NCI-H82 treated with DMSO at 0.1 percent for 48 hours (cell line): ENCODE measurements at regions not wholly inside any gene's neighbourhood (a gene's known extent, or its start where the extent isn't known, plus 50 kb on each side); places are given as distances from the start of the nearest gene placed in this dataset.

Experiments used
- DNase-seq: peaks from one replicate; lab custom pipeline; 2025; ENCODE audit not compliant: unreplicated experiment; lab: John Stamatoyannopoulos, UW

DNA sequence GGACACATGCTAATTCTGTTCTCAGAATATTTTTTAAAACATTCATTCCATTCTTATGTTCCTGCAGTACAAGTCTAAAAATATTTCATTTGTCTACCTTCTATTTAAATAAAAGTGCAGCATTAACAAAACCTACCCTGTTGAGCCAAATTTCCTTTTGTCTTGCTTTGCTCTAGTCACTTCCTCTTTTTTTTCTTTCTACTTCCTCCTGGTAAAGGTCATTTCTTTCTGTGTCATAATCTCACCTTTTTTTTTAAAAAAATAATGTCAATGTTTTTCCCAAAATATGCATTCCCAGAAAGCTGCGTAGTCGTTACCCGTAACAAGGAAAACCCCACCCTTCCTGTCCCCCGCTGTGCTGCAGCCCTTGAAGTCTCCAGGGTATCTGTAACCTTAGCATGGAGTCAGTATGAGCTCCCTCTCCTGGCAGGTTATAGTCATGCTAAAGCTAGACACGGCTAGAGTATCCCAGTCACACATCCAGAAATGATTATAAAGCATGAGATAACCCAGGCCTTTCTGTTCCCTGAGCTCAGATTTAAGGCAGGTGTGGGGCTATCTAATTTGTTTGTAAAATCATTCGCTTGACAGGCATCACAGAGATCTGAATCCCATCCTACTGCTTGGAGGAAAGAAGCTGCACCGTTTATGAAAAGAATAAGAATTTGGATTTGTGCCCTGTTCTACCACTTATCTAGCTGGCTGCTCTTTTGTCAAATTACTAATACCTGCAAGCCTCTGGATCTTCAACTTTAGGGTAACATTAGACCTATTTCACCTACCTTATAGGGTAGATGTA is 51.1 kb upstream of the EED start:
- DNase-seq = peak; percentile 62

DNA sequence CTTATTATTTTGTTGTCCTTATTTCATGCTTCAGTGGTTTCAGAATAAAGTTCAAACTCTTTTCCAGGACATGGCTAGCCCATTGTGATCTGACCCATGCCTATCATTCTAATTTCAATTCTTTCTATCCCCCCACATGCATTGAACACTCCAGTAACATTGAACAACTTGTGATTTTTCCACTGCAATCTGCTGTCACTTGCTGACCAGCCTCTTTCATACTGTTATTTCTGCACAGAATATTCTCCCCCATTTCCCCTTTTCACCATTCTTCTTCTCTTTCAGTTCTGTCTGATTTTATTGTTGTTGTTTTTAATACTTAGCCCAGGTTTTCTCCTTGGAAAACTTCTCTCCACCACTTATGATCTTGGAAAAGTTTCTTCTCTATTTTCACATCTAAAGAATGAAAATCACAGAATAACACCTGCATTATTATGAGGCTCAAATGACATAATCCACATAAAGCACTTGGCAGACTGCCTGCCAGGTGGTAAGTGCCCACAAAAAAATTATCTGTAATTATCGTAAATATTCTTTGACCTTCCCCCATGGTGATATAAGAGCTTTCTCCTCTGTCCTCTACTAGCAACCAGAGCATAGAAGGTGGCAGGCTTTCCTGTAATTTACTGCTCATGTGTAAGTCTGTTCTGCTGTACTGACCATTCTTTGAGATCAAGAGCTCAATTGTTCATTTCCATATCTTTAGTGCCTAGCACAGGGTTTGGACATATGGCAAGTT is 51.9 kb upstream of the EED start:
- no peak for DNase-seq

DNA sequence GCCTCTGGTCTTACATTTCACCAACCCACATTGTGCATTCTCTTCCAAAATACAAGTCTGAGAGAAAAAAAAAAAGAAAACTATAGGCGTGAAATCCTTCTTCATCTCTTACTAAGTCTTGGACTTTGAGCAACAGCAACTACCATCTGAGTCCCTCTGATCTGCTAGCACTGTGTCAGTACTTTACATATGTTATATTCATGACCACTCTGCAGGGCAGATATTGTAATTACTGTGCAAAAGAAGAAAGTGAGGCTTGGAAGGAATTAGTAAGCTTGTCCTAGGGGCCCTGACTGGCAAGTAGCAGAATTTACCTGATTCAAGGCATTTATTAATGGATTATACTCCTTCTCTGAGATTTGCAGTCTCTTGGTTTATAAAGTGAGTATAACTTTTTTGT is 52.7 kb upstream of the EED start:
- DNase-seq = no peak

DNA sequence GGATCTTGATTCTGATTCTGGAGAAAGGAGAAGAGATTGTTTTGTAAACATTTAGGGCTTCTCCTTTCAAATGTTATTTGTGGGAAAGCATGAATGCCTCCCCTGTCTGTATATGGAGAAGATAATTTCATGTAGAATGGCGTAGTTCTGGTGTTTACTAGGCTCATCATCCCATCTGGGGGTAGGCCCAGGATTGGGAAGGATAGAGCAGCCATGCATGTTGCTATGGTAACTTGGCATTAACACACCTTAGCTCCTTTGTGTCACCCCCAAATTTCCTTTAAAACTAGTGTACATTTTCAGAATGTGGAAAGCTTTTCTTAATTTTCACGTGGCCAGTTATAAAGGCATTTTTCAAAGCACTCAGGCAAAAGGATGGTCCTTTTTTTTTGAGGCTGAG is 57.5 kb upstream of the EED start:
- DNase-seq = no peak

DNA sequence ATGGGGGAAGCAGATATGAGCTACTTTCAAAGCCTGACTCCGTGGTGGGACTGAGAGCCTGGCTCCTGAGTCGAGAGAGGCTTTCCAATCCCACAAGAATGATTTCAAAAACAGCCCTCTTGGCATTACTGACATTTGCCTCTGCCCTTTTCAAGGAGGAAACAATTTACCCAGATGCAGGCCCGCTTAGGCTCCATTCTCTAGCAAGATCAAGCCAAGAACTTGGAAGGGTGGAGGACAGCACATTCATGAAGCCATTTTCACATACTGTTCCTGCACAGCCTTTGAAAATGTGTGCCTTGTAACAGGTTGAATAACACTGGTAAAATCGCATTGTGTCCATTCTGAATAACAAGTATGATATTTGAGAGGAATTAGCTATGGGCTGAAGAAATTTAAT is 58.2 kb upstream of the EED start:
- no peak for DNase-seq

DNA sequence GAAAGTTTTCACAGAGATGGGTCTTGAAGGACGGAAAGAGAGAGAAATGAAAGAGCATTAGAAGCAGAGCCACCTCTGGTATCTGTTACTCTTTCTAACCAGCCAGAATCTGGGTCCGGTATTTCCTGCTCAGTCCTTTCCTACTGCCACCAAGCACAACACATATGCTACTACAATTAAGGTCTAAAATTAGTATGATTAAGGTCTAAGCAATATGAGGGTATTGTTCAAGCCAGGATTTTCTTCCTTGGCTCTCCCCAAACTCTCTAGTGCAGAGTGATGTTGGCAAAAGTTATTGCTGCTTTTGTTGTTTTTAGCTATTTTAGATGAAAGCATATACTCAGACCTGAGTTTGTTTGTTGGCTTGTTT is 59.2 kb upstream of the EED start:
- DNase-seq = no peak

DNA sequence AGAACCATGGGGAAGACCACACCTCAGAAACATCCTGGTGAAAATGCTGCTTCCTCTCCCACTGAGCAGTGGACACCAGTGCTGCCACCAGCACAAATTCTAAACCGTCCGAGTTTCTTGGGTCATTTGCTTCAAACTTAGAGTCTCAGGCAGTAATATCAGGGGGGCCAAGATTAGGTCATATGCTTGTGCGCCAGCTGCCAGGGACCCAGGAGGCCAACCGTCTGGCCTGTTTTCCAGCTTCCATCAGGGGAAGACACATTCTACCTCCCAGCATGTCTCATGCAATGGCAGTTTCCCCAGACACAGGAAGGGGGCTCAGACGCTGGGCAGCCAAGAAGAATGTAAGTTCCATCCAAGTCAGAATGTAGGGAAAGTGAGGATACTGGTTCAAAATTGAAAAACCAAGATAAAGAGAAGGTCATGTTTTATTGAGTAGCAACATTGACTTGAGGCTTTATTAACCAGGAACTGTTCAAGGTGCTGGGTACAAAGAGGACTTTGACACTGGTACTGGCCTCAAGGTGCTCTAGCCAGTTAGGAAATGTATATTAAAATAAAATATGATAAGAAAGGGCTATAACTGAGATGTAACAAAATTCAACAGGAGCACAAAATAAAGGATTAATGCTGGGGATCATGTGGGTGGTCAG is 59.7 kb upstream of the EED start:
- DNase-seq = no peak

DNA sequence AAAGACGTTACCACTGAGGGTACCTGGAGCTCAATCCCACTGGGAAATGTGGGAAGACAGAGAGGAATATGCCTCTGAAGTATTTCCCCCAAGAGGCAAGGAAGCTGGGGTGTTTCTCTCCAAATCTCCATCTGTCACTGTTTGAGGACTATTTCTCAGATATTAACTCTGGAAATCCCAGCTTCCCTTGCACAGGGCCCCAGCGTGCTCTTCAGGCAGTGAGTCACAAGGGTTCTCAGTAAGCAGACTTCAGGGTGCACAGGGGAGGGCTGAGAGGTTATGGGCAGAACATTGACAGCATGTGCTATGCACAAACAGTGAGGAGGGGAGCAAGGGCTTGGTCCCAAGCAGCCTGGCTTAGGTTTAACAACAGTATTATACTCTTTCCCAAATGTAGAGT is 60.9 kb upstream of the EED start:
- no peak for DNase-seq

DNA sequence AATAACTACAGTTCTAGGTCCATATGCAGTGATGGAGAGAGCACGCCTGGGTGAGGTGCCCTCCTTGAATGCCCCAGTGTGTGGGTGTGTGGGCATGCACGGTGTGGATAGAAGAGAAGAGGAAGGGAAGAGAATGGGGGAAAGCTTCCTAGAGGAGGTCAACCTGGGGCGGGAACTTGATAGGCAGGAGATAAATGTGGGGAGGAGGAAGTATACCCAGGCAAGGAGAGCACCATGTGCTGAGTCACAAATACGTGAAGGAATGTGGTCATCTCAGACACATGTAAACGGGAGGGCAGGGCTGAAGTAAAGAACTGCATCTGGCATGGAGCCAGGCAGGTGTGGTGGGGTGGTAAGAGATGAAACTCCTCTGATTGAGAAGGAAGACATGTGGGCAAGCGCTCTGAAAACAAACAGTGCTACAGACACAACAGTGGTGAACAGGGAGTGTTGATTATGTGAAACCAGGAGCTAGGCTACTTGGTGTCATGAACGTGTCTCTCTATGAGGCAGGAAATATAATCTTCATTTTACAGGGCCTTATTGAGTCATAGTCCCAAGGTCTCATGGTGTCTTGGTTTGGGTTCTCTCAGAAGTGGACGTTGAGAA is 61.5 kb upstream of the EED start:
- no peak for DNase-seq

DNA sequence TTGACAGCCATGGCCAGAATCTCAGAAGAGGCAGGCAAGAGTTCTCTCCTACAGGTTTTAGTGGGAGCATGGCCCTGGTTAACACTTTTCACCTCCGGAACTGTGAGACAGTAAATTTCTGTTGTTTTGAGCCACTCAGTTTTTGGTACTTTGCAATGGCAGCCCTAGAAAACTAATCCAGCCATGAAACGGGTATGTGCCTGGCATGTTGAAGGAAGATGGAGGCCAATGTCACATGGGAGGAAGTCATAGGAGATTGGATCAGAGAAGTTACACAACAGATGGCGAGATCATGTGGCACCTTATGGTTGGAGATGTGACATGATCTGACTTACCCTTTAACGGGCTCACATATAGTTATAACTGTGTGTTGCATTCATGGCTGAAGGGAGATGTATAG is 63.2 kb upstream of the EED start:
- DNase-seq = no peak

DNA sequence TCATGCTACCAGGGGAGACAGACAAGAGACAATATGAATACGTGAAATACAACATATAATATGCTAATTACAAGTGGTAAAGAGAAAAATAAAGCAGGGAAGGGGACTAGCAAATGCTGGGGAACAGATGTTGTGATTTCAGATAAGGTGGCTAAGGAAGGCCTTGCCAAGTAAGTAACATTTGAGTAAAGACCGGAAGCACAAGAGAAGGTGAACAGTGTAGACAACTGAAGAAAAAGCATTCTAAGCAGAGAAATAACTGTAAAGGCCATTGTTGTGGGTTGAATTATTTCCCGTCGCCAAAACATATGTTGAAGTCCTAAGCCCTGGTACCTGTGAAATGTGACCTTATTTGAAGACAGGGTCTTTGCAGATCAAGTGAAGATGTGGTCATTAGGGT is 63.7 kb upstream of the EED start:
- no peak for DNase-seq

DNA sequence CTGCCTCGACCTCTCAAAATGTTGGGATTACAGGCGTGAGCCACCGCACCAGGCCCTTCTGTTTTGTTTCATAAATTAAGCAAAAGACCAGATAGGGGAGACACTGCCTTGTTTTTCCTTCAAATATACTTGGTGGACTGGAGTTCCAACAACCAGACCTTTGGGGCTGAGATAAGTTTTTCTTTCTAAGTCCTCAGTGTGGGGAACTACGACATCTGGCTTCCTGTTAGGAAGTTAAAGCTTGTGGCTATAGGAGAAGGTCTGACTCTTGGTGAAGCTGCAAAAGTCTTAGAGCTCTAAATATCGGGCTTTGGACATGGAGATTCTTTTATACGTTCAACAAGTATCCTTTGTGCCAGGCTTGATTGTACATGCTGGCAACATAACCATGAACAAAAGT is 64.1 kb upstream of the EED start:
- DNase-seq = no peak

DNA sequence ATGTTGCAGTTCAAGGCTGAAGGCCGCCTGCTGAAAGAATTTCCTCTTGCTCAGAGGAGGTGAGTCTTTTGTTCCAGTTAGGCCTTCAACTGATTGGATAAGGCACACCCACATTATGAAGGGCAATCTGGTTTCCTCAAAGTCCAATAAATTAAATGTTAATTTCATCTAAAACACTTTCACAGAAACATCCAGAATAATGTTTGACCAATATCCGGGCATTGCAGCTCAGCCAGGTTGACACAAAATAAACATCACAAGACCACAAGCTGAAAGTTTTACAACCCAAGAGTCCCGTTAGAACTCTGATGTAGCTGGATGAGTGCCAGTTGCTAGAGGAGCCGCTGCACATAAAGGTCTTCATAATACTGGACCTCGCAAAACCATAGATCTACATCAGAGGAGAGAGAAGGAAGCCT is 64.9 kb upstream of the EED start:
- DNase-seq = no peak

DNA sequence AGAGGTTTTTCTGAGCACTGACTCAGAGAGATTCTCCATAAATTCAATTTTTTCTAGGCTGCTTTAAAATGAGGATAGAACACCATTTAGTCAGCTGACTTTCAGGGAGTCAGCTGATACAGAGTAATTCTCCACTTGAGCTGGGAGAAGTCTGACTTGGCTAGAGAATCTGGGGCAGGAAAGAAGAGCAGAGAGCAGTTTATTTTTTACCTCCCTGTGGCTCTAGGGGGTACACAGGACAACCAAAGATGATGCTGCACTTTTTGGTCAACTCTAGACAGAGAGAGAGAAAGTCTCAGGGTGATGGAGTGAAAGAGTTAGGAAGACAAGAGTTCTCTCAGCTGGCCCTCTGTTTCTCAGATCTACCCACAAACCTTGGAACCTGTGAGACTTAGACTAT is 67.3 kb upstream of the EED start:
- DNase-seq = no peak

DNA sequence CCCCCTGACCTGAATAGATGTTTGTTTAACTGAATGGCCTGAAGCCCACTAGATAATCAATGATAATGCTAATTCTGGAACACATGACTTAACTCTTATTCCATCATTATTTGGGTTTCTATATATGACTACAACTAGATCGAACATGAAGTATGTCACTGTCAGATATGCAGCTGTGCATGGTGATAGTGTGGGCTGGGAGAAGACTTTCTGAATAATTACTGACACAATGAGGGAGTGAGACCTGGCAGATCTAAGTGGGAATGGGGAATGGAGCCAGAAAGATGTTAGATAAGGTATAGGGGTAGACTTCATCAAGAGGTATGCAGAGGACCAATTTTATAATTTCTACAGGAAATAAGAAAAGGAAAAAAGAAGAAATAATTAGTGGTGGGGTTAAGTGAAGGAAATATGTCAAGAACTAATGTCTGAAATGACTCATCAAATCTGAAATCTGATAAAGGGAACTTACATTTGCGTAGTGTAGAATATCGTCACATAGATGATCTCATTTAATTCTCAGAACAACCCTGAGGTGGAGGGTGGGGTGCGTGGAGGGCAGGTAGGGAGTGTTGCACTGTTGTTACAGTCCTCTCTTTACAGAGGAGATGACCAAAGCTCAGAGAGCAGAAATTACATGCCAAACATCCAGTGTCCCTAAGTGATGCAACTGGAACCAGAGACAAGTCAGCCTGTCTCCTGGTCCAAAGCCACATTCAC is 68.2 kb upstream of the EED start:
- no peak for DNase-seq

DNA sequence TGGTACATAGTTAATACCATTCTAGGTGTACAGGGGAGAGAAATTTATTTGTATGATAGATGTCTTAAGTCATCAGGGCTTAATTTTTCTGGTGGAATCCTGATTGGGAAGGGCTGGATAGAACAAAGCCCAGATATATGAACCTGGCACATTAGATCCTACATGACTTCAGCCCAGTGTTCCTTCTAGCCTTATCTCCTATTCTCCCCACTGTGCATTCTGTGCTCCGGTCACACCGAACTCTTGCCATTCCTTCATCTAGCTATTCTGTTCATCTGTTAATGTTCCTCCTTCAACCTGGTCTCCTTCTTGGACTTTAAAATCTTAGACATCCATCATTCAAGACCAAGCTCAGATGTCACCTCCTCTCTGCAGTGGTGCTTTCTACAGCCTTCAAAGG is 68.9 kb upstream of the EED start:
- no peak for DNase-seq

DNA sequence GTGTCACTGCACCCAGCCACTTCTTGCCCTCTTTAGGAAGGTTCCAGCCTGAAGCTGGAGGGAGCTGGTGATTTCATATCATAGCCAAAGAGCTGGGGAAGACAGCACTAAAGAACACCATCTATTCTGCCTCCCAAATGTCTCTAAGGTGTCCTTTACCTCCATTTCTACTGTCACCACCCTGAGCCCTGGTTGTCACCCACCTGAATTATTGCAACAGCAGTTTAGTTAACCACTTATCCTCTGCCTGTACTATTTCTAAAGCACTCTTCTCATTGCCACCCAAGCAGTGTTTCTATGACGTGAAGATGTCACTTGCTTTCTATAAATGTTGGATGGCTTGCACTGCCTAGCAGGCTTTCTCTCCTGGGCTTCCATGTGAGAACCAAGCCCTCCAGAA is 69.4 kb upstream of the EED start:
- no peak for DNase-seq

DNA sequence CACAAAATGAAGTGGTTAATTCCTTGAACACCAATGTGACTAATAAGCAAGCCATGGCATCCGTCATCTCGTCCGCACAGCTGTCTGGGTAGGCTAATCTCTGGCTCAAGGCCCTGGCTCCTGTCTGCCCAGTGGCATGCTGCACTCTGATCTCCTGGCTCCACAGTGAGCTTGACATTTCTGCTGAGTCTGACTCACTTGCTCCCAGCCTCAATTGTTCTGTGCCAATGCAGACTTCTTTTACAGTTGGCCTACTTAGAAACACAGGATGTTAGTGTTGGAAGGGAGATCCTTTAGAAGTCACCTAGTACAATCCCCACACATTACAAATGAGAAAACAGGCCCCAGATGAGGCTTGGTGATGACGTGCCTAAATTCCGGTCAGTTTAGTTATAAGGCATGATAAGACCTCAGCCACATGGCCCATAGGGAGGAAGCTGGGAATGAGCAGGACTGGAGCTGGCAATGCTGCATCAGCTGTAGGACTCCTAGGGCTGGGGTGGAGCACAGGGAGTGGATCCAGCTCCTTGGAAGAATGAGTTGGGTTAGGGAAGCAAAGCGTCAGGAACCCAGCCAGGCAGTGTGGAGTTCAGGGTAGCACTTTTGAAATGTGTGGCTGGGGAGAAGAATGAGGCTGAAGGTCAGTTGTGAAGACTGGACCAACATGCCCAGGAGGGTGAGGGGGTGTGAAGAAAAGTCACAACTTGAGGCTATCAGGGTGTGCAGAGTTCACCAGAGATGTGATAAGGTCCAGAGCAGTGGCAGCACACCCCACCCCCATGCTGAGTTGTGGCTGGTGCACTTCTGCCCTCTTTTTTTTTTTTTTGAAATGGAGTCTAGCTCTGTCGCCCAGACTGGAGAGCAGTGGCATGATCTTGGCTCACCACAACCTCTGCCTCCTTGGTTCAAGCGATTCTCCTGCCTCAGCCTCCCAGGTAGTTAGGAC is 70.2 kb upstream of the EED start:
- peak; percentile 16 for DNase-seq

DNA sequence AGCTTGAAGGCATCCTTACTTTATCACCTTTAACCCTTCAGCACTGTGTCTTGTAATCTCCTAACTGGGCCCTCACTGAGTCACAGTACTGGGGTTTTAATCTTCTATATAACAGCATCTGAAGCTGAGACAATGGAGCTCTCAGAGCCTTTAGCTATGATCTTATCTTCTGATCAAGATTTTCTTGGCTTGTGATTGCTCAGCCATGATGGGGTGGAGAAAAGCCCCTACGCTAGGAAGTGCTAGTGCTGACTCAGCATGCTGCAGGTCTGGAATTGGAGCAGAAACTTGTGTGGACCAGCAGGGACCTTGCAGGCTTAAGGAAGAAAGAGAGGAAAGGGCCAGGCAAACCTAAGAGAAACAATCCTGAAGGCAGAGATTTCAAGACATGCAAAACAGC is 71.7 kb upstream of the EED start:
- peak; percentile 44 for DNase-seq

DNA sequence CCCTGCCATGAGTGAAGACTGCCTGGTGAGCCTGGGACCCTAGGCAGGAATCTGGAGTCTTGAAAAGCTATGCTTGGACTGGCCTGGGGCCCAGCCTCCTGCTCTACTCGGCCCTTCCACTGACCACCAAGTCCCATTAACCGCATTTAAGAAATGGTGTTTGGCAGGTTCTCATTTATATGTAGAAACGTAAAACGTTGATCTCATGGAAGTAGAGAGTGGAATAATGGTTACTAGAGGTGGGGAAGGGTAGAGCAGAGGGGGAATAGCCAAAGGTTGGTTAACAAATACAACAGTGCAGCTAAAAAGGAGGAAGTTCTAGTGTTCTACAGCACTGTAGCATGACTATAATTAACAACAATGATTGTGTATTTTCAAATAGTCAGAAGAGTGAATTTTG is 72.9 kb upstream of the EED start:
- DNase-seq = no peak
